ENCODE measurements at regions not wholly inside any gene's neighbourhood (a gene's known extent, or its start where the extent isn't known, plus 50 kb on each side); places are given as distances from the start of the nearest gene placed in this dataset.
"Not testable (repeated sequence)": the region's sequence is repeated elsewhere in the genome, so short reads cannot be mapped to it uniquely, and the experiment has no call there.

DNA sequence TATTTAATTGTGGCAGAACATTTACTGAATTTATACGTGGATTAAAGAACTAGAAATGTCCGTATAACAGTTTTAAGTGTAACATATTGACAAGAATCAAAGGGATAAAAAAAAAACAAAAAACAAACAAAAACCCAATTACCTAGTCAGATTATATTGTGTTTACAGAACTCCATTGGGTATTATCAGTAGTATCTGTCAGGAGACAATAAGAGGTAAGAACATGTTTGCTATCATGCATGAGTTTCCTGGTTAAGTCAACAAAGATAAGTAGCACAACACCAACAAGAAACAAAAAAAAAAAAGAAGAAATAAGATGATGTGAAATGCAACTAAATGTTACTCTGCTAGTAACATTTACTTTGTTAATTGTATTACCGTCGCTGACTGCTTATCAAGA lies 570.6 kb downstream of the ZBBX start:
- peak; percentile 8 for DNase-seq

DNA sequence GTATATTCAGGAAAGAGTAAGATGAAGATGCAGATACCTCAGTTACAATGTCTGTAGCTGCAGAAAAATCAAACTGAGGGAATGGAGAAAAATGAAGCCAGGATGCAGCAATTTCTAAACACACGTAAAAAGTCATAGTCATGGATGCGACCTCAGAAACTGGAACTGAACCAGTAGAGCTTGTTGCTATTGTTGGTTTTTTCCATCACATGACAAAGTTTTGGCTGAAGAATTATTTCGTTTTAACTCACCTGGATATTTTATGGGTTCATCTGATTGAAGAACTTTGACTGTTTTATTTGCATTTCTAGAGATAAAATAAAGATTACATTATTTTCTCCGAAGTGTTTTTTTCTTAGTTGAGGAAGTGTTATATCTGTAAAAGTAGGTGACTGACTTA lies 591.2 kb downstream of the ZBBX start:
- DNase-seq = no peak

DNA sequence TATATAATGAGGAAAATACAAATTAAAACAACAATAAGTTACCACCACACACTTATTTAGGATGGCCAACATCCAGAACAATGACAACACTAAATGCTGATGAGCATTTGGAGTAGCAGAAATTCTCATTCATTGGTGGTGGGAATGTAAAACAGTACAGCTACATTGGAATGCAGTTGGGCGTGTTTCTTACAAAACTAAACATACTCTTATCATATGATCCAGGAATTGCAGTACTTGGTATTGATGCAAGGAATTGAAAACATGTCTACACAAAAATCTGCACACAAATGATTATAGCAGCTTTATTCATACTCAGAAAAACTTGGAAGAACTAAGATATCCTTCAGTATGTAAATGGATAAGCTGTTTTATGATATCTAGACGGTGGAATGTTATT lies 594.2 kb downstream of the ZBBX start:
- no peak for DNase-seq

DNA sequence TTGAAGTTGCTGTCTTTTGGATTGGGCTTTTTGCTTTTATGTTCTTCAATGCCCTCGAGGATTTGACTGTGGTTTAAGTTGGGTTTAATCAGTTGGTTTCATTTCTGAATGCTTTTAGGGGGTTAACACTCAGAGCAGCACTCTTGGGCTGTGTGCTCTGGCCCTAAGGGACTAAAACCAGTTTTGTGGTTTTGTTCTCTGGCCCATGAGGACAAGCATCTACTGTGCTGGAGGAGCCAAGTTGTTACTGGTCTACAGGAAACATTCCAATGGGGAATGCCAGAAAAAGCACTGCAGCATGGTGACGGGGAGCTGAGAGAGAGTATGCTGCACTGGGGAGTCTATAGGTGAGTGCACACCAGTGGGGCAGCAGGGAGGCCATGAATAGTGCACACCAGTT lies 596.9 kb downstream of the ZBBX start:
- DNase-seq = no peak

DNA sequence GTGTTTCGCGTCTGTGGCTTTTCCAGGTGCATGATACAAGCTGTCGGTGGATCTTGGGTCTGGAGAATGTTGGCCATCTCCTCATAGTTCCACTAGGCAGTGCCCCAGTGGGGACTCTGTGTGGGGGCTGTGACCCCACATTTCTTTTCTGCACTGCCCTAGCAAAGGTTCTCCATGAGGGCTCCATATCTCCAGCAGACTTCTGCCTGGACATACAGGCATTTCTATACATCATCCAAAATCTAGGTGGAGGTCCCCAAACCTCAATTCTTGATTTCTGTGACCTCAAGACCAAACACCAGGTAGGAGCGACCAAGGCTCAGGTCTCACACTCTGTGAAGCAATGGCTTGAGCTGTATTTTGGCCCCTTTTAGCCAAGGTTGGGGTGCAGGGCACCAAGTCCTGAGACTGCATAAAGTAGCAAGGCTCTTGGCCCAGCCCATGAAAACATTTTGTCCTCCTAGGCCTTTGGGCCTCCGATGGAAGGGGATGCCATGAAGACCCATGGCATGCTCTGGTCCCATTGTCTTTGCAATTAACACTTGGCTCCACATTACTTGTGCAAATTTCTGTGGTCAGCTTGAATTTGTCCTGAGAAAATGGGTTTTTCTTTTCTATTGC lies 615.3 kb downstream of the ZBBX start:
- DNase-seq = no peak

DNA sequence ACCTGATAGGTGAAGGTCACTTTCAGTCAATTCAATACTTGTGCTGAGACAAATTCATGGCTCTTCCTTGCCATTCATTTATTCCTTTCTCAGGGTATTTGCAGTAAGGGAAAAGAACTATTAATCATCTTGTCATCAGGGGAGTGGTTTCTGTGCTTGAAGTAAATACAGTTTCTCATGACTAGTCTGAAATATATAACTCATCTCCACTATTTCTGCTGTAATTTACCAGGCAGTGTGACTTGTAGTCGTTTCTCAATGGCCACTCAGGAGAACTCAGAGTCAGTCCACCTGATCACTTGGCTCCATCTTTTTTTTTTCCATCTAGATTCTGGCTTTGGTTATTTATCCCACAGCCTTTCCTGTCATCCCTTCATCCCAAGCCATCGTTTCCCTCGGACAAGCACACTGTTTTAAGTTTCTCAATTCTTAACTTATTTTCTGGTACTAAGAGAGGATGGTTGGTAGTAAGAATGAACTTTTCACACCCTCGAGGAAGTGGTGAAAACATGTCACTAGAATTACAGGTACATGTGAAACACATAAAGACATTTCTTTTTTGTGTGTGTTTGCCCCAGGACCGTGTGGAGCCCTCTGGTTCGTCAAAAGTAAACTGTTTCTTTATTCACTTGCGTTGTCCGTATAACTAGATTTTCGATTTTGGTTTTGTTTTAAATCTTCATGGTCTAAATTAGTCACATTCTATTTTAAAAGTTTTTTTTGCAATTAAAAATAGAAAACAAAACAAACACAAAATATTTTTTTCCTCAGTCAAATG lies 620.2 kb downstream of the ZBBX start:
- DNase-seq = no peak

DNA sequence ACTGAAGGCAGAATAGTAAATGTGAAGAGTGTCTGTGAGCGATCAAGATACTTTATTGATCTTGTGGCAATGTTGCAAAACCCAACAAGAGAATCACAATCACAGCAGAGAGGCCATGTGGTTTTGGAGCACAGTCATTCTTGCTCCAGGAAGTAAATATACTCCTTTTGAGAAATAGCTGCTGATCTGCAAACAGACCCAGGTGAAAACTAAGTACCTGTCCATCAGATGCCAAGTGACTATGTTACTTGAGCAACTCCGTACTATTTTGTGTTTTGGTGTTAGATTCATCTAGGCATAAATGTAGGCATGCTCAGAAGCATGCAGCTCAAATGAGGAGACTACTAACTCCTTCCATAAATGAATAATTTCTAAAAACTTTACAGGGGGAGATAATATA lies 627.9 kb downstream of the ZBBX start:
- DNase-seq = no peak

DNA sequence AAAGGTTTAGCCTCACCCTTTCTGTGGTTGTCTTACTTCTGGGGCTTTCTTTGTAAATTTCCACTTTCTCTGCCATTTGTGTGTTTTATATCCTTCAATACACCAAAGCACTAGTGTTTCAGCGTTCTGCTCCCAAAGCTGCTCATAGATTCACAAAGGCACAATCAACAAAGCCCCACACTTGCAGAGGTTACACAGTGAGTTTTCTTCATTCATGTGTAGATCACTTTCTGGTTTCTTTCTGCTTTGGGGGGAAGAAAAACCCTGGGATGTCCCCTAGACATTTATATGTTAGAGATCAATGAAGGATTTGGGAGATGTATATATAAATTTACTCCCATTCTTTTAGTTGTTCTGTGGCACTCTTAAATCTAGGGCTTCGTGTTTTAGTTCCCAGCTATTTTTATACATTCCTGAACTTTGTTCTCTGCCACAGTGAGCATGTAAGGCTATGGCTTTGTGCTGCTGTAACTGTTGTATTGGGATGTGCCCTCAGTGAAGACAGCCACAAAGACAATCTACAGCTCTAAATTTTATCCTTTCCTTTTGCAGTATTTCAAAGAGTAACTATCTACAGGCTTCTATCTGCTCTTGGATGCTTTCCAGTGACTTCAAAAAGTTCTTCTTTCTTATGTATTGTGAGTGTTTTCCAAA lies 636.5 kb downstream of the ZBBX start:
- DNase-seq = no peak

DNA sequence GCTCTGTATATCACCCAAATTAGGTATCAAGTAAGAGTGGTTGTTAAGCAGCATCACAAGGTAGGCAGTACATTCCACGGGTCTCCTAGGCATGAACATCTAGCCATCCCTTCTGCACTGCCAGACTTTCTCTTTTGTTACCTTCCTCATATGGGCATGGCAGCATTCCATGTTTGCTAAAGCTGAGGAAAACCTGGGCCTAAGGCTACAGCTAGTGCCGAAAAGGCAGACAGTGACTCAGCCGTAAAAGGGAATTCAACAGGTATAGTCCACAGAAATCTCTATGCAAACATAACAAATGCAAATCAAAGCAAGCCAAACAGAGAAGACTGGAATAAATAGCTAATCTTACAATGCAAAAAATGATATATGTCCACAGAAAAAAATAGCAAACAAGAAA lies 645.4 kb downstream of the ZBBX start:
- no peak for DNase-seq

DNA sequence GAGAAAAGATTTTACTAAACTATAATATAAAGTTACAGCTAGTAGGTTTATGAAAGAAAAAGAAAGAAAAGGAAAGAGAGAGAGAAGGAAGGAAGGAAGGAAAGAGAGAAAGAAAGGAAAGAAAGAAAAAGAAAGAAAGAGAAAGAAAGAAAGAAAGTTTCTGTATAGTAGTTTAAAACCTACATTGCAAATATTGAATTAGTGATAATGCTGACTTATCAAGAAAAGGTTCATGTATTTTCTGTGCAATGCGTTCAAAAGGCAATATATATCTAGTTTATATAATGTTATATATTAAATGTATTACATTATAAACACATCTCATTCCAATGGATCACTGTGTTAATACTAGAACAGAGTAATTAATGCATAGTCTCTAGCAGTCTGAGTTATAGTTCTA lies 648.4 kb downstream of the ZBBX start:
- no peak for DNase-seq

DNA sequence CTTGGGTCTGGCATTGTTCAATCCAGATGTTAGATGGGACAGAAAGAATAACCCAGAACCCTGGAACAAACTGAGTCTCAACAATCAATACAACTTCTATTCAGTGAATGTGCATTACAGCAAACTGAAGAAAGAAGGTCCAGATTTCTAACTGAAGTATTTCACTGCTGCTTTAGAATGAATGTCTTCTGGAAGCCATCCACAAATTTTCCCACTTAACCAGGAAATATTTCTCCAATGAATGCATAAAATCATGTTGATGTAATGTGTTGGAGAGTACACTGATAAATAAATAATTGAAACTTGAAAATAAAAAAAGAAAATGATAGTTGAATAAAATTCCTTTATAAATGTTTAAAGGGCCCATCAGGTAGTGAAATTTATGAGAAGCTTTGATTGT lies 658.6 kb downstream of the ZBBX start:
- DNase-seq = no peak

DNA sequence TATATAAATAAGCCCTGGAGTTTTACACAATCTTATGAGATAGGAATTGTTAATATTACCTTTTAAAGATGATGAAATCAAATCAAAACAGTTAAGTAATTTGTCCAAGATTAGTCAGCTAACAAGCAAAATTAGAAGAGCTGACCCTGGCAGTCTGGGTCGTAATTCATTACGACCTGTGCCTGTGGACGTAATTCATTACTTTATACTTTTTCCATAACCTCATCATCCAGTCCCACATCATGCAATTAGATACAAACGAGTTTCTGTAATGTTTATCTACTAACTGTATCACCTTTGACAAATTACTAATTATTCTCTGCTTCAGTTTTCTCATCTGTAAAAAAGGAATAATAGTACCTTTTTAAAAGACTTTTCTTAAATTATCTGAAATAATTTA lies 665.9 kb downstream of the ZBBX start:
- no peak for DNase-seq

DNA sequence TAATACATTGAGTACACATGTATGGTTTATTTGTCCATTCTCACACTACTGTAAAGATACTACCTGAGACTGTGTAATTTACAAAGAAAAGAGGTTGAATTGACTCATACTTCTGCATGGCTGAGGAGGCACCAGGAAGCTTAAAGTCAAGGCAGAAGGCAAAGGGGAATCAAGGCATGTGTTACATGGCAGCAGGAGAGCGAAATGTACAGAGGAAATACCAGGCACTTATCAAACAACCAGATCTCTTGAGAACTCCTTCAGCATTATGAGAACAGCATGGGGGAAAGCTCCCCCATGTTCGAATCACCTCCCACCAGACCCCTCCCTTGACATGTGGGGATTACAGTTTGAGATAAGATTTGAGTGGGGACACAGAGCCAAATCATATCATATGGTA lies 666.3 kb downstream of the ZBBX start:
- no peak for DNase-seq

DNA sequence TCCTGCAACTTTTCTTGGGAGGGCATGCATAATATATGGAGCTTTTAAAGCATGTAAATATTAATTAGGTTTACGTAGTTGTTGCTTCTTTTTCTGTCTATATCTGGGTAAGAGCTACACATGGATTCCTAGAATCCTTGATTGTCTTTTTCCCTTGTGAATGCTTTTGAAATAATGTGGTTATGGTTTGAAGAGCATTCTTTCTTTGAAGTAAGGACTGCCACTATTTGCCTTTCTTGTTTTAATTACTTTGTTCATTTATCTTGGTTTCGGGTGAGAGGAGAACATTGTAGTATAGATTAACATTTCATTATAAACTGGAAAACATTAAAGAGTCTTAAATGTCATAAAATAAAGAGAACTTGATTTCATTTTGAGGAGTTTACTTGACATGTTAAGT lies 674.0 kb downstream of the ZBBX start:
- DNase-seq = no peak

DNA sequence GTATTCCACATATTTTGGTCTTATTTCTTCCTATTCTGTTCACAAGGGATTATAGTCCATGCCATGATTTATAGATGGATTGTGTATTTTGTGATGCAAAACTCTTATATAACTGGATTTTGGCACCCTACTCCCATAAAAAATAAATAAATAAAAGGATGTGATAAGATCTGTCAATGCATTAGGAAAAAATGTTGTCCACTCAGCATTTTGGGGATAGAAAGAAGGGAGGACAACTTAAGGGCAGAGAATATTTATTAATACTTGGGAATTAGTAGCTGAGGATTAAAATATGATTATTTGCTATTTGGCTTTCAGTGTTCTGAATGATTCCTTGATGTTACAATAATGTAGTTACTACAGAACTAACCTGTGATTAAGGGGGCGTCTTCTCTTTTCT lies 682.6 kb downstream of the ZBBX start:
- no peak for DNase-seq

DNA sequence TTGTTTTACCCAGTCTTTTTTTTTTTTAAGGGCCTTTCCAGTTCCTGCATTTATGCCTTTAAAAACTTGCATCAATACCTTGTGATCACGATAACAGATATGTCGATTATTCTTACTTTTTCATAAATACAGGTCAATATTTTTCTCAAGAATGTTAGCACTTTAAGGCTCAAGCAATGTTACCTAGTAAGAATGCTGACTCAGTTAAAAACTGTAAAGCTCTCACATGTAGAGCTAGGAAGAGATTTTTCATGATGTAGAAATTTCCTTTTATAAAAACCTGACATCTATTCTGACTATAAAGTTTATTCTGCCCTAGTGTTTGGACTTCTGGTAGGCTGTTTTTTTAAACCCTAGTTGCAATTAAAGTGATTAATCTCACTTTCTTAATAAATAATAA lies 684.0 kb downstream of the ZBBX start:
- DNase-seq = no peak

DNA sequence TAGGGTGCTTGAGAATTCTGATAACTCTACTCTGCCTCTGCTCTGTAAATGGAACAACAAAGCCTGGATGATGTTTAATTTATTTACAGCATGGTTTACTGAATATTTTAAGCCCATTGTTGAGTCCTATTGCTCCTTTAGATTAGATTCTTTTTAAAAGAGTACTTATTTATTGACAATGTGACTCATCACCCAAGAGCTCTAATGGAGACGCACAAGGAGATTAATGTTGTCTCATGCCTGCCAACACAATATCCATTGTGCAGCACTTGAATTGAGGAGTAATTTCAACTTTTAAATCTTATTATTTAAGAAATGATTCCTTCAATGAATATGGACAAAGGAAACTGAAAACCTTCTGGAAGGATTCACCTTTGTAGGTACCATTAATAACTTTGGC lies 691.4 kb downstream of the ZBBX start:
- no peak for DNase-seq

DNA sequence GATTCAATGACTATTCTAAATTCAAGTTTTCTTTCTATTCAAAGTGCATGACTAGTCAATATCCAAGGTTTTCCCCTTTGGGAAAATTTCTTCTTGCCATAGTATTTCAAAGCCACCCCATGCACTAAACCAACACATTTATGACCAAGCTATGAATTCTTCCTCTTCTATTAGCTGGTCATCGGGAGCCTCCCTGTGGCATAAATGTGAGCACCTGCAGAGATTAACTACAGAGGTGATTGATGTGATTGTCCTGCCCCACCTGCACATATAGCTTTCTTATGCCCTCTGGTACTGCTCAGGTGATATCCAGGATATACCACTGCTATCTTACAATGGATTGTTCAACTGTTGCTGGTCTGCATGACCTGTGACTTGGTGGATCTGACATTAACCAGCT lies 694.9 kb downstream of the ZBBX start:
- no peak for DNase-seq

DNA sequence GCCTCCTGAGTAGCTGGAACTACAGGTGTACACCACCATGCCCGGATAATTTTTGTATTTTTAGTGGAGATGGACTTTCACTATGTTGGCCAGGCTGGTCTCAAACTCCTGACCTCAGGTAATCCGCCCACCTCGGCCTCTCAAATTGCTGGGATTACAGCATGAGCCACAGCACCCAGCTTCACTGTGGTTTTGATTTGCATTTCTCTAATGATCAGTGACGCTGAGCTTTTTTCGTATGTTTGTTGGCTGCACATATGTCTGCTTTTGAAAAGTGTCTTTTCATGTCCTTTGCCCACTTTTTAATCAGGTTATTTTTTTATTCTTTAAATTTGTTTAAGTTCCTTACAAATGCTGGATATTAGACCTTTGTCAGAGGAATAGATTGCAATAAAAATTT lies 696.0 kb downstream of the ZBBX start:
- DNase-seq = not testable (repeated sequence)

DNA sequence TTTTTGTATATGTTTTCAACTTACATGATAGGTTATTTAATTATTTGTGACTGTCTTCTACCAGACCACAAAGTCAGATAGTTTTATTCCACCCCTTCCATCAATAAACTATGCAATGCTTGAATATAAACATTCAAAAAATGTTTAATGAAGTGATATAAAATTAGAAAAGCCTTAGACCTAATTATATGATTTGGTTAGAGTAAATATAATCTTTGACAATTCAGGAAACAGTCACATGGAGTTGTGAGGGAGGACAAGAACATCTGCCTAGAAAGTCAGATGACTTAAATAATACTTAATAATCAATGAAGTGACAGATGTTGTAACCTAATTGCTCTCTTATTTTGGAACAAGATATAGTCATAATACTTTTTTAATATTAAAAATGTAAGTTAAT lies 710.3 kb downstream of the ZBBX start:
- no peak for DNase-seq

DNA sequence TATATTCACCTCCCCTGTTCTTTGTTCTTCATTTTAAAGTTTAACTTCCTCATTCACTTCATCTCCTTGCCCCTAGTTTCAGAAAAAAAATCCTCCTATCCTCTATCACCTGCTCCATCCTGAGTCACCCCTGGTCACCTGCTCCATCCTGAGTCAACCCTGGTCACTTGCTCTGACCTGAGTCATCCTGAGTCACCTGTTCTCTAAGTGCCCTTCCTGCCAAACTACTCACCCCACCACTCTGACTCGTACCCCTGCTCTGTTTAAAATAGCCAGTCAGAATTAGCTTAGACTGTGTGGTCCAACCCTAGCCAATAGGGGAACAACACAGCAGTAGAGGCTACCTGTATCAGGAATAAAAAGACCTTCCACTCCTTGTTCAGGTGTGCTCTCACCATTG lies 716.9 kb downstream of the ZBBX start:
- DNase-seq = no peak

DNA sequence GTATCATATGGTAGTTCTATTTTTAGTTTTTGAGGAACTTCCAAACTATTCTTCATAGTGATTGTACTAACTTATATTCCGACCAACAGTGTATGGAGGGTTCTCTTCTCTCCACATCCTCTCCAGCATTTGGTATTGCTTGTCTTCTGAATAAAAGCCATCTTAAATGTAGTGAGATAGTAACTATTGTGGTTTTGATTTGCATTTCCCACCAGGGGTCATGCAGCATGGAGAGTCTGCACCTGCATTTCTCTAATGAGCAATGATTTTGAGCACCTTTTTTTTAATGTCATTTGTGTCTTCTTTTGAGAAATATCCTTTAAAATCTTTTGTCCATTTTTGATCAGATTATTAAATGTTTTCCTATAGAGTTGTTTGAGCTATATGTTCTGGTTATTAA lies 718.5 kb downstream of the ZBBX start:
- DNase-seq = no peak

DNA sequence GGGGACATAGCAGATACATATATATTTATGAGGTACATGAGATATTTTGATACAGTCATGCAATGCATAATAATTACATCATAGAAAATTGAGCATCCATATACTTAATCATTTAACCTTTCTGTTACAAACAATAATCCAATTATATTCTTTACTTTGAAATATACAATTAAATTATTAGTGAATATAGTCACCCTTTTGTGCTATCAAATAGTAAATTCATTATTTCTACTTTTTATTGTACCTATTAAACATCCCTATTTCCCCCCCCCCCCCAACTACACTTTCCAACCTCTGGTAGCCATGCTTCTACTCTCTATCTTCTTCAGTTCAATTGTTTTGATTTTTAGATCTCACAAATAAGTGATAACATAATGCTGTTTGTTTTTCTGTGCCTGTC lies 719.1 kb downstream of the ZBBX start:
- no peak for DNase-seq

DNA sequence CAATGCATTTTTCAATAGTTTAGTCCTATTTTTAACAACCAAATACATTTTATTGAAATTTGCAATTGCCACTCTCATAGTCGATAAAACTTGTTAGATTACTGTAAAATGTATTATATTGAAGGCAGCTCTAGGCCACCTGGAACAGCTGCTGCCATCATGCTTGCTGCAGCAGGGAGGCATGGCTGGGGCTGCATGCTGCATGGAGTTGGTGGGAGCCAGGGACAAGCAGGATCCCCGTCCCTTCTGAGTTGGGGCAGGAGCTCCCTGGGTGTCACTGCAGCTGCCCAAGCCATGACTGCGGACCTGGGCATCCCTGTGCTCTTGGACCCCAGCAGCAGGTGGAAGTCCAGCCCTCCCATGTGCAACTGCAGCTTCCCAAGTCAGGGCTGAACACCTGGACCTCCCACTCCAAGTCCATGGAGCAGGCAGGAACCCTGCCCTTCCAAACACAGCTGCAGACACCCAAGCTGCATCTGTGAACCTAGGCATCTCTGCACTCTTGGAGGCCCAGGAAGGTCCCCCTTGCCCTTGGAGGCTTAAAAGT lies 742.0 kb downstream of the ZBBX start:
- no peak for DNase-seq

Data from NCI-H510A treated with DMSO at 0.1 percent for 48 hours (cell line).